OCI-LY7 (cell line): ENCODE measurements at regions not wholly inside any gene's neighbourhood (a gene's known extent, or its start where the extent isn't known, plus 50 kb on each side); places are given as distances from the start of the nearest gene placed in this dataset.
A peak's percentile ranks its signal among the peaks of the same experiment; 100 is the strongest.

ENCODE experiments used
- BruUV-seq: library from RNA; stranded (reverse); fragments of 400-500 nt; replicated peaks from 2 replicates; lab custom pipeline; 2021; lab: Mats Ljungman, UMichigan
- CTCF ChIA-PET: fragments of 300-600 bp; sonication (Branson Sonifier 250); formaldehyde crosslinking; loops from one replicate; lab custom pipeline; 2022; ENCODE audit warnings: antibody characterized with exemption; ENCODE audit not compliant: unreplicated experiment; lab: Charles Lee
- POLR2A ChIA-PET: fragments of 300-600 bp; sonication (Branson Sonifier 250); formaldehyde crosslinking; loops from one replicate; lab custom pipeline; 2022; ENCODE audit warnings: antibody characterized with exemption; lab: Charles Lee
- DNase-seq: peaks from one replicate; pipeline ENCODE4 v3.0.0-alpha.2; 2015; ENCODE audit warnings: low spot score
- H2AFZ ChIP-seq: fragments of 200-600 bp; sonication (generic), shearing (Covaris generic); 2 replicates; pipeline ENCODE4 v1.6.1; 2014; ENCODE audit warnings: mild to moderate bottlenecking, antibody characterized with exemption, low read length, moderate library complexity
- H3K27ac ChIP-seq: fragments of 200-600 bp; sonication (generic); 2 replicates; pipeline ENCODE4 v1.5.1; 2014; ENCODE audit warnings: mixed run types, low read depth, mild to moderate bottlenecking, moderate library complexity, low read length, inconsistent platforms; ENCODE audit not compliant: poor library complexity, severe bottlenecking
- H3K36me3 ChIP-seq: fragments of 200-600 bp; sonication (generic); 2 replicates; pipeline ENCODE4 v1.6.1; 2014; ENCODE audit warnings: mild to moderate bottlenecking, antibody characterized with exemption, low read length, moderate library complexity, mixed read lengths; ENCODE audit not compliant: insufficient read depth
- H3K4me1 ChIP-seq: fragments of 200-600 bp; sonication (generic); 2 replicates; pipeline ENCODE4 v1.5.1; 2014; ENCODE audit warnings: mild to moderate bottlenecking, low read length; ENCODE audit not compliant: insufficient read depth, poor library complexity, severe bottlenecking
- H3K4me2 ChIP-seq: fragments of 200-600 bp; sonication (generic); 2 replicates; pipeline ENCODE4 v1.6.1; 2014; ENCODE audit warnings: mild to moderate bottlenecking, low read length
- H3K4me3 ChIP-seq: fragments of 200-600 bp; sonication (generic); 2 replicates; pipeline ENCODE4 v1.5.1; 2014; ENCODE audit warnings: mild to moderate bottlenecking, low read depth, low read length; ENCODE audit not compliant: poor library complexity, severe bottlenecking
- H3K79me2 ChIP-seq: fragments of 200-600 bp; sonication (generic); 2 replicates; pipeline ENCODE4 v1.6.1; 2016; ENCODE audit warnings: low read depth, mild to moderate bottlenecking, low read length, moderate library complexity, mixed read lengths; ENCODE audit not compliant: insufficient read depth
- H3K9me2 ChIP-seq: fragments of 200-600 bp; sonication (generic); 2 replicates; pipeline ENCODE4 v1.6.1; 2016; ENCODE audit warnings: mild to moderate bottlenecking, low read length, mixed read lengths; ENCODE audit not compliant: insufficient read depth
- H3K9me3 ChIP-seq: fragments of 200-600 bp; sonication (generic); 2 replicates; pipeline ENCODE4 v1.6.1; 2014; ENCODE audit warnings: mild to moderate bottlenecking, mixed run types, low read length, mixed read lengths
- H4K20me1 ChIP-seq: fragments of 200-600 bp; sonication (generic); 2 replicates; pipeline ENCODE4 v1.6.1; 2014; ENCODE audit warnings: mild to moderate bottlenecking, antibody characterized with exemption, low read length, moderate library complexity, mixed read lengths; ENCODE audit not compliant: insufficient read depth
- EZH2phosphoT487 ChIP-seq: fragments of 200-600 bp; sonication (generic); IDR thresholded peaks from 2 replicates; pipeline ENCODE4 v1.6.1; 2018; ENCODE audit warnings: low read depth, borderline replicate concordance, mild to moderate bottlenecking, mixed run types, antibody characterized with exemption, low read length, moderate library complexity, mixed read lengths
- intact Hi-C: fragments of 100-400 bp; cut with micrococcal nuclease; formaldehyde crosslinking; loops from one replicate; pipeline ENCODE4 v1.10.0; 2022; ENCODE audit not compliant: unreplicated experiment
- TF ChIP-seq, protein P1 (sequence below): fragments of 200-600 bp; sonication (generic); conservative IDR thresholded peaks from 2 replicates; pipeline ENCODE4 v1.5.1; 2014; ENCODE audit warnings: mild to moderate bottlenecking, antibody characterized with exemption, low read length, moderate library complexity, mixed read lengths

DNA sequence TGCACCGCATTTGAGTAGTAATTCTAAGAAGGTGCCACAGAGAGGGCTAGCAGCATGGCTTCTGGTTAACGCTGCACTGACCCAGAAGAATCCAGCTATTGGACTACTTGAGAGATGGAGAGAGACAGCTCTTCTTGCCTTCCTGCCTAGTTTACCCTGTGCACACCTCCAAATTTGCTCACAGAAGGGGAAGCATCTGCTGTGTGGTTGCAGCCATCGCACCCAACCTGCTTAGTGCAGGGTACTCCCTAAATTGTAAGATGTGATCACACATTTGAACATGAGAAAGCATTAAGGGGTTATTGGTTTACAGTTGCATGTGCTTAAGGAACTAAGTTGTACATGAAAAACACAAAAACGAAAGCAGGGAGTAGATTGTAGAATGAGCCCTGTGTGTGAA lies 122.1 kb downstream of the FOXB1 start:
- Histone ChIP-seq H3K27ac (no peak overlapping the region), H3K4me2 (no peak overlapping the region), H3K79me2 (no peaks in the 10 kb centered on the region), H3K9me2 (no peaks in the 10 kb centered on the region), H2AFZ (no peak overlapping the region), H3K4me3 (no peak overlapping the region), H4K20me1 (no peaks in the 10 kb centered on the region), H3K36me3 (no peaks in the 10 kb centered on the region), H3K9me3 (no peaks in the 10 kb centered on the region), H3K4me1 (peaks cover 17% of the 10 kb centered on the region)
- TF ChIP-seq EZH2phosphoT487: no peak
- TF ChIP-seq, protein P1, sequence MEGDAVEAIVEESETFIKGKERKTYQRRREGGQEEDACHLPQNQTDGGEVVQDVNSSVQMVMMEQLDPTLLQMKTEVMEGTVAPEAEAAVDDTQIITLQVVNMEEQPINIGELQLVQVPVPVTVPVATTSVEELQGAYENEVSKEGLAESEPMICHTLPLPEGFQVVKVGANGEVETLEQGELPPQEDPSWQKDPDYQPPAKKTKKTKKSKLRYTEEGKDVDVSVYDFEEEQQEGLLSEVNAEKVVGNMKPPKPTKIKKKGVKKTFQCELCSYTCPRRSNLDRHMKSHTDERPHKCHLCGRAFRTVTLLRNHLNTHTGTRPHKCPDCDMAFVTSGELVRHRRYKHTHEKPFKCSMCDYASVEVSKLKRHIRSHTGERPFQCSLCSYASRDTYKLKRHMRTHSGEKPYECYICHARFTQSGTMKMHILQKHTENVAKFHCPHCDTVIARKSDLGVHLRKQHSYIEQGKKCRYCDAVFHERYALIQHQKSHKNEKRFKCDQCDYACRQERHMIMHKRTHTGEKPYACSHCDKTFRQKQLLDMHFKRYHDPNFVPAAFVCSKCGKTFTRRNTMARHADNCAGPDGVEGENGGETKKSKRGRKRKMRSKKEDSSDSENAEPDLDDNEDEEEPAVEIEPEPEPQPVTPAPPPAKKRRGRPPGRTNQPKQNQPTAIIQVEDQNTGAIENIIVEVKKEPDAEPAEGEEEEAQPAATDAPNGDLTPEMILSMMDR: no peak
- no peak for DNase-seq
- POLR2A ChIA-PET: interaction anchor here (1.0 kb wide), 1 partner anchor 11 kb away, joined by 3 read pairs; no protein-coding TSS in a partner anchor
- CTCF ChIA-PET: no interaction called here
- no TSS peak for BruUV-seq
- intact Hi-C loops: loop anchor here (10.0 kb wide), 3 partner anchors 211 to 591 kb away; no protein-coding TSS in a partner anchor

DNA sequence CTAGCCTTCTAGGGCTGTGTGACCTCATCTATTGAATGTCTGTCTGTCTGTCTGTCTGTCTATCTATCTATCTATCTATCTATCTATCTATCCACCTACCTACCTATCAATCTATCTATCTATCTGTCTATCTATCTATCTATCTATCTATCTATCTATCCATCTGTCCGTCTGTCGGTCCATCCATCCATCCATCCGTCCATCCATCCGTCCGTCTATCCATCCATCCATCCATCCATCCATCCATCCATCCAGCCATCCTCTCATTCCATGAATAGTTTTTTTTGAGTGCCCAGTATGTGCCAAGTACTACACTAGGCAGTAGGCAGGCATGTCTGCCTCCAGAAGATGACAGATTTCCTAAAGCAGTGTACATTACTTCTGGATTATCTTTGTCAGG lies 122.5 kb downstream of the FOXB1 start:
- no peak for DNase-seq
- no peak for TF ChIP-seq EZH2phosphoT487
- TF ChIP-seq, protein P1: no peak
- Histone ChIP-seq H3K36me3 (no peaks in the 10 kb centered on the region), H3K4me1 (peaks cover 17% of the 10 kb centered on the region), H3K27ac (no peak overlapping the region), H3K9me3 (no peaks in the 10 kb centered on the region), H4K20me1 (no peaks in the 10 kb centered on the region), H3K4me3 (no peak overlapping the region), H2AFZ (peak overlapping the region; percentile 98; the same call in 1 of the 2 replicates), H3K9me2 (no peaks in the 10 kb centered on the region), H3K79me2 (no peaks in the 10 kb centered on the region), H3K4me2 (no peak overlapping the region)
- CTCF ChIA-PET: no interaction called here
- POLR2A ChIA-PET: interaction anchor here (0.6 kb wide), 1 partner anchor 199 kb away, joined by 3 read pairs; no protein-coding TSS in a partner anchor
- intact Hi-C loops: loop anchor here (10.0 kb wide), 3 partner anchors 212 to 592 kb away; no protein-coding TSS in a partner anchor
- no TSS peak for BruUV-seq

DNA sequence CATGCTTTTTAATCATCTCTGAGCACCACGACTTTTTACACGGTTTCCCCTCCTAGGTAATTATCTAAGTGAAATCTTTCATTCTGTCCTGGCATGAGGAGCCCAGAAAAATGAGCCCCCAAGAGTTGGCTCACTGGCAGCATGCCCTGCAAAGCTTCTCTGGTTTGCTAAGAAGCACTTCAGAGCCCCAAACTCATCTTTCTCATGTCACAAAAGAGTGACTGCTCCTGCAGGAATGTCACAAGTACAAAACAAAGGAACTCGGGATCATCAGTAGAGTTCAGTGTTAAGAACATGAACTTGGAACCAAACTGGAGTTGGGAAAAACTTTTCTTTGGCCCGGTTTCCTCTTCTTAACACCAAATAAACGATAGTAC lies 123.9 kb downstream of the FOXB1 start:
- Histone ChIP-seq H3K27ac (peak overlapping the region; percentile 22), H3K79me2 (no peaks in the 10 kb centered on the region), H3K9me2 (no peaks in the 10 kb centered on the region), H4K20me1 (no peaks in the 10 kb centered on the region), H3K4me3 (peak overlapping the region; percentile 66), H3K4me1 (peaks cover 17% of the 10 kb centered on the region), H3K4me2 (peak overlapping the region; percentile 76), H2AFZ (peak overlapping the region; percentile 98), H3K9me3 (no peaks in the 10 kb centered on the region), H3K36me3 (no peaks in the 10 kb centered on the region)
- ChIA-PET POLR2A (interaction anchor here (0.8 to 1.1 kb wide), 2 partner anchors 121 to 1922 kb away, joined by 3 to 8 read pairs; no protein-coding TSS in a partner anchor), CTCF (interaction anchor here (0.9 kb wide), 1 partner anchor 285 kb away, joined by 5 read pairs; no protein-coding TSS in a partner anchor)
- no peak for TF ChIP-seq EZH2phosphoT487
- DNase-seq: no peak
- no TSS peak for BruUV-seq
- intact Hi-C loops: loop anchor here (10.0 kb wide), 3 partner anchors 213 to 593 kb away; no protein-coding TSS in a partner anchor
